ENCODE measurements at regions not wholly inside any gene's neighbourhood (a gene's known extent, or its start where the extent isn't known, plus 50 kb on each side); places are given as distances from the start of the nearest gene placed in this dataset.

DNA sequence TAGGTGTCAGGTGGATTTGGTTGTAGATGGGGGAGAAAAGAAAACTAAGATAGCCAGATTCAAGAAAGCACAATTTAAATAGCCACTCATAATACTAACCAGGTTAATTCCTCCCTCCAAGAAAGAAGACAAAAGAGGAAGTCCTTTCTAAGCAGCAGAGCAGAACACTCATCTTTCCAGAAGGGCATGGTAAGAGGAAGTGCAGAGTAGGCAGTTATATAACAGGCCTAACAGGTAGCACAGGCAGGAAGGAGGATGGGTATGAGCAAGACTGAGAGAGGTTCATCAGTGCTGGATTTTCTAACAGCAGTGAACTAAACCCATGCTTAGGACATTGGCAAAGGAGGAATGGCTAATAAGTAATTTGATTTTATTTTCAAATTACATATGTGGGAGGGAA is 517.5 kb downstream of the PLPP3 start:
- peak in 1 of 2 donors; percentile 14 for DNase-seq

DNA sequence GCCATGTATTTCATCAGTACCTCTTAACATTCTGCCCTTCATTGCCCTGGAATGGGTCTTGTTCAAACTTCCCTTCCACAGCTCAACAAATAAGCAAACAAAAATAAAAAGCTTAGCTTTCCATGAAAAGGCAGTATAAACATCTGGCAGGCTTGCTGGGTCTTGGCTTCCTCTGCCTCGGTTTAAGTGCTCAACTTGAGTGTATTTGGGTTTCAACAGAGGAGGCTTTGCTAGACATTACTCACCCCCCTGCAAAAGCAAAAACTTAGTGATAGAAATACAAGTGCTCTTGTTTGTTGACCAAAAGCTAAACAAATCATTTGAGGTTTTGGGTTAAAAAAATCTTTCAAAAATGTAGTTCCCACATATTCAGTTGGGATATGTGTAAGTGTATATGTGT is 518.5 kb downstream of the PLPP3 start:
- DNase-seq: no peak

DNA sequence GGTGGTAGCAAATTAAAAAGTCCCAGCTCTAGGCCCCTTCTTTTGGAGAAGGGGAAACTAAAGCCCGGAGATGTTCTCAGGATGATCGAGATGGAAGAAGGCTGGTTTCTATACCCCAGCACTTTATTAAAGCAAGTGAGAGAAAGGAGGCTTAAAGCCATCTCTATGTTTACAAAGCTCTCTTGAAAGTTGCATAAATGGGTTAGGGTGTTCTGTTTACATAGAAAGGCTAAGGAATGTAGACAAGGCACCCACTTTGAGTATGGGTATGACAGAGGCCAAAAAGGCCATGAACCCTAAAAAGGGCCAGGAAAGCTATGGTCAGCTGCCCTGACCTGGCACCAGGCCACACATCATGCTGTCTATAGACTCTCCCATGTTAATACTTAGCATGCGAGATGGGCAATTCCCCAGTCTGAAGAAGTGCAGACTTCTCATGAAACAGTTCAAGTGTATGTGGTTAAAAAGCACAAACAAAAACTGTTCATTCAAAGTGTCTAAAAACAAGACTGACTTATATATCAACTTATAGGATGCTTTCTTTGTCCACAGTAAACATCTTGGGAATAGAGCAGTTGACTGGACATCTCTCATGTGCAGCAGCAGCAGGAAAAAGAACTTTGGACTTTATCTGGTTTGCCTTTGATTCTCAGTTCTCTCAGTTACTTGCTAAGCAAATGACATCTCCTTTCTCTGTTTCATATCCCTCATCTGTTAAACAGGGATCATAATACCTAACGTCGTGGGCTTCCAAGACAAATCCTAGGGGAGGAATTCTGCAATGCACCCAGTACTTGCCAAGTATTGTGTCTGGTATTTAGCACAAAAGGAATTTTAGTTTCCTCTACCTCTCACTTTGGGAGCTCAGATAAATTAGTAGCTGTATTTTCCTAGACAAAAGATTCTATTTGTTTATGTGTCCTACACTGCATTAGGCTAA is 521.6 kb downstream of the PLPP3 start:
- DNase-seq: no peak

DNA sequence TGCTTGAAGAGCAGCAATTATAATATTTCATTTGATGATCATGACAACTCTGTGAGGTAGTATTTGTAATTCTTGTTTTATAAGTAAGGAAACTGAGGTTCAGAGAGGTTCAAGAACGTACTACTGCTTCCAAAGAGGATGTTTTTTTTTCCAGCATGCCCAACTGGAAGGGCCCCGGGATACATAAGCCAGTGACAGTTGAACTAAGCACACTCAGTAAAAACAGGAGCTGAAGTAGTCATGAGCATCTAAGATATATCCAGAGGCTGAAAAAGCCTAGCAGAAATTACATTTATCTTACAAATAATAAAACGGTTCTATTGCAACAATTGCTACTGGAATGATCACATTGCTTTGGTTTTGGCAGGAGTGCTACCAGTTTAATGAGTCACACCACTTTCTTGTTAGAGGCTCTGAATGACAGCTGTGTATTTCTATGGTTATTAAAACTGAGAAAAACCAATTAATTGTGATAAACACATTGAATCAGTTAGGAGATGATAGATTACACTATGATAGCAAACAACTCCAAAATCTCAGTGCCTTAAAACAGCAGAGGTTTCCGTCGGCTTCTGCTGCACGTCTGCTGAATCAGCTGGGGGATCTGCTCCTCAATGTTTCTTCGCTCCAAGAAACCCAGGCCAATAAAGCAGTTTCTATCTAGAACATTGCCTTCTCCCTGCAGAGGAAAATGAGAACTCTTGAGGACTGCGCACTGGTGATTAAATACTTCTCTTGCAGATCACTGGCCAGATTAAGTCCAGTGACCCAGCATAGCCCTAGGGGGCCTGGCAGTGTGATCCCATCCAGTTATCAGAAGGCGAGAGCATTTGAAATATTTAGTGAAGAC is 522.7 kb downstream of the PLPP3 start:
- DNase-seq: no peak

DNA sequence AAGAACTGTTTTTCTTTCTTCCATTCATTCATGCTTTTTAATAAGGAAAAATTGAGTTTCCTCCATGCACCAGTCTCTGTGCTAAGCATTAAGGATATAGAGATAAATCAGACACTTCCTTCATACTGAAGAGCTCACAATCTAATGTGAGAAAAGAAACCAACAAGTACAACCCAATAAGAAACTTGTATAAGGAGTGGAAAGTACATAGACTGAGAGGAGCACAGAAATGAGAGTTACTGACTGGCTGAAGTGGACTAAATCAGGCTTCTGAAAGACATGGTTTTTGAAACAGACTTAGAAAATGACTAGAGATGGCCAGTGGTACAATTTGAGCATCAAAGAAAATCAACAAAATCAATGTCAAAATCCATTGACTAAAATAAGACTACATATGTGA is 524.4 kb downstream of the PLPP3 start:
- no peak for DNase-seq

DNA sequence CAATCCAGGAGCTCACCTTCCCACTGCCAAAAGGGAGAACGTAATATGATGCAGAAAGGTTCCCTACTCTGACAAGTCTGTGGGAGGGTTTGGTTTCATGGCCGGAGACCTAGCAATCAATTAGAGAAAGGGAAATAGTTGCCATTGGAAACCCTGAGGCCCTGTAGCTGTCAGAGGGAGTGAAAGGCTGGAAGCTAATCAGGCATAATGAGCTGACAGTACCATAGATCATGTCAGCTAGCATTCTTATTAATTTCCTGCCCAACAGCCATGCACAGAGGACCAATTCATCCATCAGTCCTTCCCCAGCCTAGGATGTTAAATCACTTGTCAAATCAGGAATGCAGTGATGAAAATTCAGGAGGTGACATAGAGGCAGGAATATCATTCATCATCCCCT is 527.3 kb downstream of the PLPP3 start:
- no peak for DNase-seq

DNA sequence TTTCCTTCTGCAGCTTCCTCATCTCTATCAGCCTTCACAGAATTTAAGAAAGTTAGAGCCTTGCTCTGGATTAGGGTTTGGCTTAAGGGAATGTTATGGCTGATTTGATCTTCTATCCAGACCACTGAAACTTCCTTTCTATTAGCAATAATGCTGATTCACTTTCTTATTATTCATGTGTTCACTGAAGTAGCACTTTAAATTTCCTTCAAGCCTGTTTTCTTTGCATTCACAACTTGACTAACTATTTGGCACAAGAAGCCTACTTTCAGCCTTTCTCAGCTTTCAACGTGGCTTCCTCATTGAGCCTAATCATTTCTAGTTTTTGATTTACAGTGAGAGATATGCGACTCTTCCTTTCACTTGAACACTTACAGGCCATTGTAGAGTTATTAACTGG is 528.5 kb downstream of the PLPP3 start:
- DNase-seq: no peak

DNA sequence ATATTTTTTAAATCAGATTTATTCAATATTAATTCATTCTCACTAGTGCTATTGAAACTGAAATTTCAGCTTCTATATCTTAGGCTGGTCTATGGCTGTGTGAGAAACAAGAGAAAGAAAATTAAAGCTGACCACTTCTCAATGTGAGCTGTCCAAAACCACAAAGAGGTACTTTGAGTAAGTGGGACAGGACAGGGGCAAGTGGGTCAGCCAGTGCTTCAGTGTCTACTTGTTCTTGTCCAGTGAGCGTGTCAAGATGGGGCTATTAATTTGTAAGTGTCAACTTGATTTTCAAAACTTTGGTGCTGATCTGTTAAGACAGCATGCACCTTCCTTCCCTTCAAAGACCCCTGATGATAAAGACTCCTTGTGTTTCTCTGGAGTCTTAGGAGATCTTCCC is 533.9 kb downstream of the PLPP3 start:
- no peak for DNase-seq

DNA sequence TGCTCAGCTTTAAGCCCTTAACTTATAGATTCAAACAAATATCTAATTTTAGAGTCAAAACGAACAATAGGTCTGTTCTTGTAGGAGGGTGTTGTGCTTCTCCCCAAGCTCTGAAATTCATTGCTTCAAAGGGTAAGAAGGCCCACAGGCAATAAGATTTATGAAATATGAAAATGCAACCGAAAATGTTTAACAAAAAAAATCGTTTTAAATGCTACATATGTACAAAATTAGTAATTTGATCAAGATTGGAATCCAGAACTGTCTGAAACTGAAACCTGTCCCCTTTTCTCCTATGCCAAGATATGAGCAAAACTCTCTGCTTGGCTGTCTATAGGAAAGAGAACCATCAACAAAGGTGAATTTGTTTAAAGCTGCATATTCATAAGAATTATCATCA is 534.3 kb downstream of the PLPP3 start:
- no peak for DNase-seq

DNA sequence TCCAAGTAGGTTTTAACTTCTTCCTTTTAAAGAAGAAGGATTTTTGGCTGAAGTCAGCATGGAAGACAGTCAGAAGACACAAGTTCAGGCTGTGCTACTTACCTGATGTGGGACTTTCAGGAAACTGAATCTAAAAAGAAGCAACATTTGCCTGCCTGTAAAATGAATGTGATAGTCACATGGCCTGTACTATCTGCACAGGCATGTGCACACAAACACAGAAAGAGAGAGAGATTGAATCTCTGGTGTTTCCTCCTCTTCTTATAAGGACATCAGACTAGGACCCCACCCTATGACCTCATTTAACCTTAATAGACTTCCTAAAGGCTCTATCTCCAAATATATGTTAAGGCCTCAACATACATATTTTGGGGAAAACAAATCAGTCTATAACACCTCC is 542.9 kb downstream of the PLPP3 start:
- no peak for DNase-seq

DNA sequence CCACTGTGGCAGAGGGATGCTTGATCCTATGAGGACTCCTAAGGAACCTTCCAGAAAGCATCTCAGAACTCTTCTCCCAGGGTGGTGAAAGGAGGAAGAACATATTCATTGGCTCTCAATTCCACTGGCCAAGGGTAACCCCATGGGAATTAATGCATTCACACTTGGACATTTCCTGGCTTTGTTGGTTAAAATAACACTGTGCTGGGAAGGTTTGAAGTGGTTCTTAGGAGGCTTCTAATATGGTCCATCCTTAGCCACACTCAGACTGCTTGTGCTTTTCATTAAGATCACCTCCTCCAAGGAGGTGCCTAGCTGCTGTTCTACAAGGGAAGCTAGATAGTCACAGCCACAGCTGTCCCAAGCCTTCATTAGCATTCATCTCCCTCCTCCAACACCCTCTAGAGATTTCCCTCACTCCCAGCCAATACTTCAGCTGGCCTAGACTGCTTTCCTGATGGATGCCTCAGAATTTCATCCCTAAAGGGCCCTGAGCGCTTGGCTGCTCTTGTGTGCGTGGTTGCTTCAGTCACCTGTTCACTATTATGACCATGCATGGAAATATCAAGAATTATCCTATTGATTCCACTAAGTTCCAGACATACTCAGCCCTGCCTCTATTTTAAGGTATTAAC is 544.4 kb downstream of the PLPP3 start:
- DNase-seq: no peak

DNA sequence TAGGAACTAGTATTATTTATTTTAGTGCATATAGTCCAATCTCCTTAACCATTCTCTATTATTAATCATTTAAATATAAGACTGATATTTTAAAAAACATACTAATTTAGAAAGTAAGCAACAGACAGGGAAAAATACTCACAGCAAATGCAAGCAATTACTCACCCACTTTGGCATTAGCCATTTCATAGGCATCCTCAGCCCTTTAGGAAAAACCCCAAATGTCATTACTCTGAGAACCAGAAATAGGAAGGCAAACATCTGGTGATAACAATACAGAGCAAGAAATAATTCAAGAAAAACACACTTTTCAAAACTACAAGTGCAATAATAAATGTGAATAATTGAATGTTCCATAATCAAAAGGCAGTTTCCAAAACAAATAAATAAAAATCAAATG is 545.1 kb downstream of the PLPP3 start:
- DNase-seq: no peak

DNA sequence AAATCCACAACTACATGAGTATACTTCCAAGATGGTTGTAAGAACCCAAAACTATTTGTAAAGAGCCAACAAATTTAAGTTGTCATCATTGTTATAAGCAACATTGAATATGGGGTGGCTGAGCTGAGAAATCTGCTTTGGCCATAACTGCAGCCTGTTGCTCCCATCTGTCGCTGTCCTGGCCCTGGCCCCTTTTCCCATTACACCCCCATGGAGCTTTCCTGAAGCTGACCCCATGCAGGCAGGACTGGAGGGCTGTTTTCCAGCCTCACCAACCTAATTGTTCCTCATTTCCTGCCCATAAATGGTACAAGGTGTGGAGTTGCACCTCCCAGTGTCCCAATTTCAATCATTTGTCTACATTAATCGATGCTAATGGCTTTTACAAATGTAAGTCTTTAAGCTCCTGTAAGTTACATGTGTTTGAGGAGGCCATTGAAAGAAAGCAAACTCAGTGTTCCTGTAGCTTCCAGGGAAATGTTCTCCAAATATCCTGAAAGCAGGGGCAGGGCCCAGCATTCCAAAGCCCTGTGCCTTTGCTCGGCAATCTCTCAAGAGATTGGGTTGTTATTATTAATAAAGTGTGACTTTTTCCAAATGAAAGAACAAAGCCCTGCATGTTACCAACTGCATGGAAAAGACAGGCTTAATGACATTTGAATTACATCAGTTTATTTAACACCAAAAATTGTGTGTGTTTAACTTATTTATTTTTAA is 545.9 kb downstream of the PLPP3 start:
- DNase-seq: no peak

DNA sequence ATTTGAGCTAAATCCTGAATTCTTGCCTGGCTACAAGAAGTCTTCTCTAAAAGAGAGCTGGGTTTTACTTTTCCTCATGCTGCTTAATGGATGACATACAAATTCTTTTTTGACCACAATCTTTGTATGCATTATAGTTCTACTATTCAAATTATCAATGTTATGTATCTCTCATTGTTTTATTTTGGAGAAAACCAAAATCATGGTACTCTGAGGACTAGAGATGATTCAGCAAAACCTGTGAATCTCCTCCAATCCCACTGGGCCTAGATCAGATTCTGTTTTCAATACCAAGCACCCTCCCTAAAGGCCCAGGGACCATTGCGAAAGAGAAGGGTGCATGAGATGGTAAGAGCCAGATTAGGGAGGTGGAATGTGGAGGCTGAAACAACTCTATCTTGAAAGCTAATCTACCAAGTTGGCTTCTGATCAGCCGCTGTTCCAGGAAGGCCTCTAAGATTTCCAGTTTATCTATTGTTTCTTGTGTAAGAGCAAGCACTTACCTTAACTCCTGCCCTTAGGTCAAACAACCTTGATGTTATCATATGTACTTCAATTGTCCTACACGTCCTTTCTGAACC is 547.2 kb downstream of the PLPP3 start:
- DNase-seq: no peak

DNA sequence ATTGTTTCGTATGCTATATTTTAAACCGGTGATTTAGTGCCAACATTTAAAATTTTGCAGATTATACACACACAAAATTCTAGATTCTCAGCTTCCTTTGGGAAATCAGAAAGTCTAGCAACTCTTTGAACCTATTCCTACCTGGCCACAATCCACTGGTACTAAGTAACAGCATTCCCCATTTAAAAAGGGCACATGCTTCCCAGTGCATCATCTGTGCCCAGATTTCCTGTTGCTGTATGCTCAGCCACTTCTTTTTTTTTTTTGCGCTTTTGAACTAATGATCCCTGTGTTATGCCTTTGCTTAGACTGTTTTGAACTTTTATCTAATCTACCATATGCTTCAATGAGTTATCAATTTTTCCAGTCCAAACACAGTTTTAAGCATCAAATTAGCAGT is 548.4 kb downstream of the PLPP3 start:
- no peak for DNase-seq

DNA sequence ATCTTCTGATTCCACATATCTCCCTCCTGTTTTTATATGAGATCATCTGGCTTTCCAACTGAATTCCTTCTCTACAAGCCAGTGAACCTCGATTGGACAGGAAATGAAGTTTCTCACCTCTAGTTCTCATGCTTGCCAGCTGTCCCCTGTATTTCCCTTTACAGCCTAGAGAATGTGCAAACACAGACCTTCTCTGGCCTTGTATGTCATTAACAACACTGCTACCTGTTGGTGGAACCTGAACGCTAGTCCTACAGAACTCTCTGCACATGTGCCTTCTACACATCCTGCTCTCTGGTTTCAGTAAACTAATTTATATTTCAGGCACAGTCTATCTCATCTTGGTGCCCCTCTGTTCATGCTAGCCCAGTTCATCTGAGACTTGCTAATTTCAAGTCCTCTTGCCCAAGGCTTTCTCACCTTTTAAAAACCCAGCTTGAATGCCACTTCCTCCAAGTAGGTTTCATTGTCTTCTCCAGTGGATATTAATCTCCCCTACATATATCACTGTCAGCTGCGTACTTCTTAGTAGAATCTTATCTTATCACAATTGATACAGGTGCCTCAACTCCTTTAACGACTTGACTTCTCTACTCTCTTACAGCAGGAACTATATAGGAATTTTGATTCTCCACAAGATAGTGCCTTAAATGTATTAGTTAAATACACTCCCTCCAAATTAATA is 549.9 kb downstream of the PLPP3 start:
- DNase-seq: no peak

DNA sequence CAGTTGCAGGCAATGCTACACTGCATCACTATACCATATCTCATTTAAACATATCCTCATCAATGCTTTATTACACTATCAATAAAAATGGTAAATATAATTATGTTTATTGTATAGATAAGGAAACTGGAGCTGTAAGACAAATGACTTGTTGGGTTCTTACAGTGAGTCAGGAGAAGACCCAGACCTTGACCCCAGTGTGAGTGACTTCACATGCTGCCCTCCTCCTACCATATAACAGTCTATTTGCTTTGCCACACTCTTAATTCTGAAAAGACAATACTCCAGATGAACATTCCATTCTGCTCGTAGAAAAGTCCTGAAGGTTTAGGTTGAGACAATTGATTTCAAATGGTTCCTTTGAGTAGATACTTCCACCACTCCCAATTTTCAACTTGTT is 550.5 kb downstream of the PLPP3 start:
- no peak for DNase-seq

DNA sequence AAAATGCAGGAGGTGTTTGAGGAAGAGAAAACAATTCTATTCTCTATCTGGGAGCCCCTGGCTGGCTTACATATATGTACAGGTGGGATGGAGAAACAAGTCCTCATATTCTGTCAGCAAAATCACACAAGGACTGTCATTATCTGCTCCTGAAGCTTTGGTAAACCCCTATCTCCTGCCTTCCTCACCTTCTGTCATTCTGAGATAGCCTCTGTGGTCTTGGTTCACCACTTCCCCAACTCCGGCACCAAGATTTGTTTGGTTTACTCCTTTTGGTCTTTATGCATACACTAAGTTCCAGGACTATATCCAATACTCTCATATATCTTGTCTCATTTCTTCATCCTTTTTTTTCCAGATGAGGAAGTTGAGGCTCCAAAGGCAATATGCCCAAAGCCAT is 551.1 kb downstream of the PLPP3 start:
- DNase-seq: no peak

DNA sequence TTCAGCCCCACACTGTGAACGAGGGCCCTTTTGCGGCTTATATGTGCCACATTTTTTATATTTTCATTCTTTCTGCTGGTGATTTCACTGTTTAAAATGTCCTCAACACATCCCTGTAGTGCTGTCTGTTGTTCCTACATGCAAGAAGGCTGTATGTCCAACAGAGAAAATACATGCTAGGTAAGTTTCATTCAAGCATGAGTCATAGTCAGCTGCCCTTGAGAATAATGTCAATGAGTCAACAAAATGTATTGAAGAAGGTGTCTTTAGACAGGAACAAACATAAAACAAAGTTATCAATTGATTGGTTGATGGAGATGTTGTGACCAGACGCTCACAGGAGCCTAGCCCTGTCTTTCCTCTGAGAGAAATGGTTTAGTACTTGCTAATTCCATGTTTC is 553.4 kb downstream of the PLPP3 start:
- no peak for DNase-seq

DNA sequence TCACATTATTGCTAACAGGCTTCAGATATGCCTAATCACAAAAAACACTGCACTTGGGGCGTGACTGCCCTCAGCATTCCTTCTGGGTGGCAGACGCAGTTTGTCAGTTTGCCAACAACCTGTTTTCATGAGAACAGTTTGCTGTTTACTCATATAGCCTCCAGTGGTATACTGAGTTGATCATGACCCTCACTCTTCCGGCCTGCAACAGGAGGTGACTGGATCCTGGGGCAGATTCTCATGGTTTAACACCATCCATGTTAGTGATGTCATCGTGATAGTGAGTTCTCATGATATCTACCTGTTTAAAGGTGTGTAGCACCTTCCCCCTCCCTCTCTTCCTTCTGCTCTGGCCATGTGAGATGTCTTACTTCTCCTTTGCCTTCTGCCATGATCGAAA is 555.2 kb downstream of the PLPP3 start:
- no peak for DNase-seq

DNA sequence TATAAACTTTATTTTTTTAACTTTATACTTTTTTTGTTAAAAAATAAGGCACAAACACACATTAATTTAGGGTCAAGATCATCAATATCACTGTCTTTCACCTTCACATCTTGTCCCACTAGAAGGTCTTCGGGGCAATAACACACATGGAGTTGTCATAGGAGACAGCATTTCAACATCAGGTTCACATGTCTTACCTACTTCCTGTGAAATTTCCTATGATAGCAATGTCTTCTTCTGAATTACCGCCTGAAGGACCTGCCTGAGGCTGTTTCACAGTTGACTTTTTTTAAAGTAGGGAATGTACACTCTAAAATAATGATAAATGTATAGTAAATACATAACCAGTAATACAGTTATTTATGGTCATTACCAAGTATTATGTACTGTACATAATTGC is 559.4 kb downstream of the PLPP3 start:
- no peak for DNase-seq

DNA sequence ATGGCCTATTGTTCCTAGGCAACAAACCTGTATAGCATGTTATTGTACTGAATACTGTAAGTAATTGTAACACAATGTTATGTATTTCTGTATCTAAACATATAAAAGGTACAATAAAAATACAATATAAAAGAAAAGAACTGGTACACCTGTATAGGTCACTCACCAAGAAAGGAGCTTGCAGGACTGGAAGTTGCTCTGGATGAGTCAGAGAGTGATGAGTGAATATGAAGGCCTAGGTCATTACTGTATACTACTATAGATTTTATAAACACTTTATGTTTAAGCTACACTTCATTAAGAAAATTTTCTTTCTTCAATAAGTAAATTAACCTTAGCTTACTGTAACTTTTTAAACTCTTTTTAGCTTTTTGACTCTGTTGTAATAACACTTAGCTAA is 559.9 kb downstream of the PLPP3 start:
- DNase-seq: no peak

Data from inflammatory macrophage treated with lipopolysaccharide for 1 hour (primary cell).